Breast epithelium (tissue), 4 donors: ENCODE measurements at regions not wholly inside any gene's neighbourhood (a gene's known extent, or its start where the extent isn't known, plus 50 kb on each side); places are given as distances from the start of the nearest gene placed in this dataset.

Experiments used
- DNase-seq, 2 donors: peaks; one replicate each; pipeline ENCODE4 v3.0.0-alpha.2; 2019; ENCODE audit warnings: low spot score in 2 of 2
- H3K27ac ChIP-seq, 2 donors: fragments of 200-600 bp; sonication (generic) in 1 of 2; one replicate each; pipeline ENCODE4 v1.5.1; 2016 to 2019; ENCODE audit warnings: mild to moderate bottlenecking in 1 of 2
- H3K27me3 ChIP-seq, 2 donors: fragments of 200-600 bp; sonication (generic) in 1 of 2; one replicate each; pipeline versions ENCODE4 v1.5.1 to v1.6.0; 2017 to 2019; ENCODE audit warnings: control low read depth in 1 of 2, mild to moderate bottlenecking in 1 of 2
- H3K36me3 ChIP-seq: fragments of 200-600 bp; one replicate; pipeline ENCODE4 v1.5.1; 2019
- H3K4me1 ChIP-seq, 2 donors: fragments of 200-600 bp; sonication (generic); one replicate each; pipeline ENCODE4 v1.5.1; 2016 to 2019; ENCODE audit warnings: control low read depth in 1 of 2
- H3K4me3 ChIP-seq, 3 donors: fragments of 200-600 bp; sonication (generic); 1 replicate in 2 of 3; 2 replicates in 1 of 3; pipeline ENCODE4 v1.5.1; 2016 to 2019; ENCODE audit warnings: mild to moderate bottlenecking in 3 of 3, moderate library complexity in 2 of 3
- H3K9me3 ChIP-seq, 2 donors: fragments of 200-600 bp; sonication (generic) in 1 of 2; one replicate each; pipeline ENCODE4 v1.5.1; 2016 to 2019; ENCODE audit warnings: control low read depth in 1 of 2
- CTCF ChIP-seq, 3 donors: fragments of 450-650 bp; IDR thresholded peaks; one replicate each; pipeline ENCODE4 v1.5.1; 2016 to 2017; ENCODE audit warnings: antibody characterized with exemption in 3 of 3, mild to moderate bottlenecking in 3 of 3, moderate library complexity in 3 of 3
- POLR2A ChIP-seq: fragments of 450-650 bp; IDR thresholded peaks from one replicate; pipeline ENCODE4 v1.6.1; 2016; ENCODE audit warnings: antibody characterized with exemption, mild to moderate bottlenecking, moderate library complexity
- POLR2AphosphoS5 ChIP-seq, 3 donors: sonication (generic); formaldehyde crosslinking; IDR thresholded peaks; one replicate each; pipeline ENCODE4 v1.6.1; 2017; ENCODE audit warnings: antibody characterized with exemption in 3 of 3
- intact Hi-C: fragments of 100-400 bp; cut with DNase I; formaldehyde crosslinking; loops from one replicate; pipeline ENCODE4 v1.15.1; 2023; ENCODE audit warnings: low total_unique reads

GRCh38 chr16:73389085-73389484 is 341.2 kb upstream of the ZFHX3 start:
- Histone ChIP-seq H3K4me3 (no peak overlapping the region), H3K27ac (no peak overlapping the region), H3K27me3 (no peaks in the 10 kb centered on the region), H3K36me3 (no peaks in the 10 kb centered on the region), H3K4me1 (no peaks in the 10 kb centered on the region), H3K9me3 (no peaks in the 10 kb centered on the region)
- no peak for TF ChIP-seq CTCF (IDR thresholded peaks at IDR 0.05)
- no peak for DNase-seq
- intact Hi-C loops = loop anchor here (5.0 kb wide), 1 partner anchor 1452 kb away; no protein-coding TSS in a partner anchor

GRCh38 chr16:73387979-73388378 is 340.1 kb upstream of the ZFHX3 start:
- Histone ChIP-seq H3K4me3 (no peak overlapping the region), H3K27ac (no peak overlapping the region), H3K4me1 (no peaks in the 10 kb centered on the region), H3K27me3 (no peaks in the 10 kb centered on the region), H3K36me3 (no peaks in the 10 kb centered on the region), H3K9me3 (no peaks in the 10 kb centered on the region)
- no peak for DNase-seq
- TF ChIP-seq POLR2AphosphoS5 (IDR thresholded peaks at IDR 0.05) = no peak
- TF ChIP-seq CTCF (IDR thresholded peaks at IDR 0.05) = no peak
- TF ChIP-seq POLR2A = no peak
- intact Hi-C loops = loop anchor here (5.0 kb wide), 1 partner anchor 1451 kb away; no protein-coding TSS in a partner anchor

- Histone ChIP-seq H3K27ac (no peak overlapping the region), H3K4me3 (no peak overlapping the region), H3K36me3 (no peaks in the 10 kb centered on the region), H3K4me1 (no peaks in the 10 kb centered on the region), H3K9me3 (no peaks in the 10 kb centered on the region), H3K27me3 (no peaks in the 10 kb centered on the region)
- intact Hi-C loops = loop anchor here (5.0 kb wide), 1 partner anchor 1448 kb away; no protein-coding TSS in a partner anchor
- TF ChIP-seq CTCF (IDR thresholded peaks at IDR 0.05) (no peak), POLR2A (no peak), POLR2AphosphoS5 (IDR thresholded peaks at IDR 0.05) (no peak)
- DNase-seq = no peak
These were observed 337.8 kb upstream of the ZFHX3 start for GRCh38 chr16:73385696-73386095.

GRCh38 chr16:73384506-73385089 is 336.7 kb upstream of the ZFHX3 start:
- Histone ChIP-seq H3K27me3 (no peaks in the 10 kb centered on the region), H3K27ac (no peak overlapping the region)
- TF ChIP-seq POLR2AphosphoS5 (IDR thresholded peaks at IDR 0.05) (no peak), POLR2A (no peak), CTCF (IDR thresholded peaks at IDR 0.05) (no peak)

GRCh38 chr16:73383988-73384365 is 336.0 kb upstream of the ZFHX3 start:
- Histone ChIP-seq H3K4me1 (no peaks in the 10 kb centered on the region), H3K36me3 (no peaks in the 10 kb centered on the region), H3K27me3 (no peaks in the 10 kb centered on the region), H3K4me3 (no peak overlapping the region), H3K27ac (no peak overlapping the region), H3K9me3 (no peaks in the 10 kb centered on the region)
- TF ChIP-seq POLR2A (no peak), POLR2AphosphoS5 (IDR thresholded peaks at IDR 0.05) (no peak), CTCF (IDR thresholded peaks at IDR 0.05) (no peak)
- intact Hi-C loops = no loop called here
- no peak for DNase-seq

More at GRCh38 chr16:73384506-73385089, 336.7 kb upstream of the ZFHX3 start:
- Histone ChIP-seq H3K9me3 (no peaks in the 10 kb centered on the region), H3K4me1 (no peaks in the 10 kb centered on the region), H3K36me3 (no peaks in the 10 kb centered on the region), H3K4me3 (no peak overlapping the region)
- no peak for DNase-seq
- intact Hi-C loops = loop anchor here (5.0 kb wide), 1 partner anchor 1447 kb away; no protein-coding TSS in a partner anchor
